ENCODE measurements at regions not wholly inside any gene's neighbourhood (a gene's known extent, or its start where the extent isn't known, plus 50 kb on each side); places are given as distances from the start of the nearest gene placed in this dataset.
A peak's percentile ranks its signal among the peaks of the same experiment; 100 is the strongest.
"Not testable (repeated sequence)": the region's sequence is repeated elsewhere in the genome, so short reads cannot be mapped to it uniquely, and the experiment has no call there.

GRCh38 chr5:60444661-60445360 is 255.2 kb downstream of the DEPDC1B start:
- DNase-seq (ENCODE audit: low spot score), result no peak

- no peak for DNase-seq (ENCODE audit: low spot score)
These were observed 260.4 kb downstream of the DEPDC1B start for GRCh38 chr5:60439552-60439951.

GRCh38 chr5:60437308-60437707 is 262.7 kb downstream of the DEPDC1B start:
- DNase-seq (ENCODE audit: low spot score), result no peak

- no peak for DNase-seq (ENCODE audit: low spot score)
These were observed 263.4 kb downstream of the DEPDC1B start for GRCh38 chr5:60436518-60436917.

GRCh38 chr5:60435808-60436207 is 264.2 kb downstream of the DEPDC1B start:
- no peak for DNase-seq (ENCODE audit: low spot score)

- not testable (repeated sequence) for DNase-seq (ENCODE audit: low spot score)
These were observed 273.8 kb downstream of the DEPDC1B start for GRCh38 chr5:60426189-60426588.

- not testable (repeated sequence) for DNase-seq (ENCODE audit: low spot score)
These were observed 279.2 kb downstream of the DEPDC1B start for GRCh38 chr5:60420773-60421172.

- DNase-seq (ENCODE audit: low spot score), result no peak
These were observed 282.3 kb downstream of the DEPDC1B start for GRCh38 chr5:60417500-60418181.

GRCh38 chr5:60415443-60415842 is 284.5 kb downstream of the DEPDC1B start:
- DNase-seq (ENCODE audit: low spot score), result no peak

GRCh38 chr5:60410427-60410826 is 289.5 kb downstream of the DEPDC1B start:
- peak; percentile 12 for DNase-seq (ENCODE audit: low spot score)

GRCh38 chr5:60404171-60404570 is 295.8 kb downstream of the DEPDC1B start:
- DNase-seq (ENCODE audit: low spot score), result peak; percentile 13

- no peak for DNase-seq (ENCODE audit: low spot score)
These were observed 296.5 kb downstream of the DEPDC1B start for GRCh38 chr5:60403343-60404006.

GRCh38 chr5:60402161-60402785 is 297.7 kb downstream of the DEPDC1B start:
- DNase-seq (ENCODE audit: low spot score), result no peak

- no peak for DNase-seq (ENCODE audit: low spot score)
These were observed 298.4 kb downstream of the DEPDC1B start for GRCh38 chr5:60401526-60401925.

- DNase-seq (ENCODE audit: low spot score), result no peak
These were observed 300.5 kb downstream of the DEPDC1B start for GRCh38 chr5:60399507-60399906.

GRCh38 chr5:60395712-60396329 is 304.1 kb downstream of the DEPDC1B start:
- DNase-seq (ENCODE audit: low spot score), result no peak

- DNase-seq (ENCODE audit: low spot score), result no peak
These were observed 312.9 kb downstream of the DEPDC1B start for GRCh38 chr5:60387051-60387440.

- no peak for DNase-seq (ENCODE audit: low spot score)
These were observed 313.4 kb downstream of the DEPDC1B start for GRCh38 chr5:60386436-60387050.

- peak; percentile 65 for DNase-seq (ENCODE audit: low spot score)
These were observed 317.2 kb downstream of the DEPDC1B start for GRCh38 chr5:60382716-60383115.

- DNase-seq (ENCODE audit: low spot score), result no peak
These were observed 320.1 kb downstream of the DEPDC1B start for GRCh38 chr5:60379907-60380306.

- no peak for DNase-seq (ENCODE audit: low spot score)
These were observed 322.1 kb downstream of the DEPDC1B start for GRCh38 chr5:60377826-60378225.

GRCh38 chr5:60376860-60377259 is 323.1 kb downstream of the DEPDC1B start:
- DNase-seq (ENCODE audit: low spot score), result no peak

Measured in H4 (cell line).